ENCODE measurements at regions not wholly inside any gene's neighbourhood (a gene's known extent, or its start where the extent isn't known, plus 50 kb on each side); places are given as distances from the start of the nearest gene placed in this dataset.
"Not testable (repeated sequence)": the region's sequence is repeated elsewhere in the genome, so short reads cannot be mapped to it uniquely, and the experiment has no call there.

DNA sequence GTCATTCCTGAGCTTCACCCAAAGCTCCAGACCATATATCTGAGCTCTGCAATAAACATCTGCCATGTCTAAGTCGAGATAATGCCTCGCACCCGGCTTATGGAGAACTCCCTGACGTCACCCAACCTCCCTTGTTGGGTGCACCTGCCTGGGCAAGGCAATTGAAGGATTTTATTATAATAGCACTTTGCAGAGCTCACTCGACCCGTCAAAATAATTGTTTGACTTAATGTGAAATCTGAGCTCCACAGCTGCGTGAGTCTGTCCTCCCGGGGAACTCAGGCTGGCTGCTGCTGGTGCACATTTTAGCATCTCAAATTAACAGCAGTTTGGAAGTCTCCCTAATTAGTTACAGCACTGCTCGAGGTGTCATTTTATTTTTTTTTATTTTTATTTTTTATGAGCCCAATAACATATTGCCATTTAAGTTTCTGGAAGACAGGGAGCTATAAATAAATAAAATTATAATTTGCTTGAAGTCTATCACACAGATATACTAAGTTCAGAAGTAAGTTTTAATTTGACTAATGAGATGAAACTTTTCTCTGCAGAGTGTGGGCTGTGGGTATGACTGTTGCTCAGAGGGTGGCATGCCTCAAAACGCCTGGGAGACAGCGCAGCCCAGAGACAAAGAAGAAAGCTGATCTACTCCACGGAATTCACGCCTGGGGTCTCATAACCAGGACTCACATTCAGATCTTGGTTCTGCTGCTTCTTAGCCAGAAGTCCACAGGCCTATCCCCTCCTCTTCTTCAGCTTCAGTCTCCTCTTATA, 401.4 kb upstream of the C16orf82 start:
- DNase-seq = peak; percentile 51

DNA sequence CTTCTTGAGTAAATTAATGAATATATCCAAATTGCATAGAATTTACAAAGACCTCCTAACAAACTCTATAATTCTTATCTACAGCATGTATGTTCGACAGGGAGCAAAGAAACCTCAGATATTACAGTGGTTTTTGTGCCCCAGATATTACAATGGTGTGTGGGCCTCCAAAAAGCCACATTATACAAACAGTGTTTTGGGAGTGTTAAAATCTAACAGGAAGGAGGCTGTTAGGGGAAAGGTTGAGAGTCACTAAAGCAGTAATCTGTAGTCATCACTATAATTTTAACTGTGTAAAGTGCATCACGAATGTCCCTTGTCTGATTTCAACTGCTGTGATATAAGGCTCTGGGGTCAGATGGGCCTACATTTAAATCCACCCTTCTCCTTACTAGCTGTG, 400.2 kb upstream of the C16orf82 start:
- no peak for DNase-seq

DNA sequence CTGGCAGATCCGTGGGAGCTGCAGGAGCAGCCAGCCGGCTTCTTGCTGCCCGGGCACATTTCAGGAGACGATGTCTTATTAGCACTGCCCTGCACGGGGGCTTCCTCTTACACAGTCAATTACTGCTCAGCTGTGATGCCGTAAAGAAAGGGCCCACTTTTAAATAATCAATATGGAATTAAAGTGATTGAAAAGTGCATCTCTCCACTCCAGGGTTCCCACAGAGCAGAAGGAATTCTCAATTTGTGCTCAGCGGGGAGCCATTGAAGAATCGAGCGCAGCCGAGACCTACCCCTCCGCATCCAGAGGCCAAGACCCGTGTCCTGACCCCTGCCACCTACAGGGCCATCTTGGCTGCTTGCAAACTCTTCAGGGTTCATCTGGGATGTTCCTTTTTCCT, 399.4 kb upstream of the C16orf82 start:
- DNase-seq = no peak

DNA sequence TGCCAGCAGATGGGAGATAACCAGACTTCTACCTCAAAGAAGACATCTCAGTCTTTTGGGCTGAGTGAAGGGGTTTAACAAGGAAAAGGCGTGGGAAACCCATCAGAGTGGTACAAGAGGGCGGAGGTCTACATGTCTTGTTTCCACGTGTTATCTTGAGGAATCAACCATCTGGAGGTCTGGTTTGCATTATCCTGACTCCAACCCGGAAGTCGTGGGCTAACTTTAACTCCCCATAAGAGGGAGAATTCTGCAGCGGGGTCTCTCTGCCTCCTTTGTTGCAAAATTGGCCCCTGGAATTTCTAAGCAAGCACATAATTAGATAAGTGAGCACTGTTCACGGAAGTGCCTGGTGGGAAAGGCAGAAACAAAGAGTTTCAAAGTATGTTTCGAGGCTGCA, 398.7 kb upstream of the C16orf82 start:
- DNase-seq = no peak

DNA sequence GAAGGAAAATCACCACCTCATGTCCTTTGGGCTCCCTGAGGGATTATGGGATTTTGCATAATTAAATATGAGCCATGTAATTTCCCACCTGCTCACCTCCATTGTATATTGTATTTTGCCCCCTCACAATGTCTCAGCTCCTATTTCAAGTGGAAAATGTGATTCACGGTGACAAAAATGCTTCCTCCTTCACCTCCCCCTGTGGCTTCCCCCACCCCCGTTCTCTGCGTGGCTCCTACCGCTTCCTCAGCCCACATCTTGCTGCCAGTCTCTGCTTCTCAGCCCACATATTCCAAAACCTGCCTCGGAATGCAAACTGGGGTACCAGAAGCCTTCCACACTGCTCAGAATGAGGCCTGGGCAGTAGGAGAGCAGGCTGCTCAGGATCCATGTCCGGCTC, 394.5 kb upstream of the C16orf82 start:
- DNase-seq = no peak

DNA sequence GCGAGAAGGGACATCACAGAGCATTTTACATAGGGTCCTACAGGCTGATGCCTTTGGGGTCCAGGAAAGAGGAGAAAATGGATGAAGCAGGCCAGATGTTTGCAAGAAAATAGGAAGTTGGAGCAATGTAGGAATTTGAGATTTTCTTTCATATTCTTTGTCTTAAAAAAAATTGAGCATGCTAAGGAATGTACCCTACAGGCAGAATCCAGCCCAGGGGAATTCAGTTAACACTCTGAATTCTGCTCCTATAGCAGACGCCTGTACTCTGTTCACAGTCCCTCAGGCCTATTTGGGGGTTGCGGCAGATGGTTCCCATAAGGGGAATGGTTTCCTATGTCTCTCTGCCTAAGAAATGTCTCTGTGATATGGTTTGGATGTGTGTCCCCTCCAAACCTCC, 393.7 kb upstream of the C16orf82 start:
- DNase-seq = no peak

DNA sequence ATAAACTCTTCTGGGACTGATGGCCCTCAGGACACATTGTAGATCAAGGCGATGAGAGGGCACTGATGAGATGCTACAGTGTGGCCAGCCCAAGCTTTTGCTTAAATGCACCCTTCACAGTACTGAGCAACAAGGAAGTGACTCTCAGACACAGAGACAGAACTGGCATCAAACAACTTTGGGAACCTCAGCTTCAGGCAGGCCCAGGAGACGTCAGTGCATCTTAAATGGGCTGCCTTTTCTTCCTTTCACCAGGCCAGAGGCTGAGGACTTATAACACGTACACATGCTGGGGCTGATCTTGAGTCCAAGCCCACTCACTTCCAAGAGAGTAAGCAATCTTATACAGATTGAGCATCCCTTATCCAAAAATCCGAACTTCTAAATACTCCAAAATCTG, 386.1 kb upstream of the C16orf82 start:
- no peak for DNase-seq

DNA sequence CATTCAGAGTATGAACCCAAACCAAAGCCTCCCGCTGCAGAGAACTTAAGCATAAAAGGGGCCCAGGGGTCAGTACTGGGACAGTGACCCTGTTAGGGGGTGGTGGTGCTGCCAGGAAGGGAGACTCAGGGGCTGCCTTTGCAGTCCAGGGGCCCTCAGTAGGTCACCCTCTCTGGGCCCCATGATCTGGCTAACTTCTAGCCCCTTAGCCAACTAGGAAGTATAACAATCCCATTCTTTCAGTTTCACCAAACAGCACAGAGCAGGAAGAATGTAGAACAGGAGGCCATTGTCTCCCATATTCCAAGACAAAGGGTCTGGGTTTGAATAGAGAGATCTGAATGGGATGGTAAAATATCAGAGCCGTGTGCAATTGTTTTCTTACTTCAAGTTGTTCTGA, 378.6 kb upstream of the C16orf82 start:
- no peak for DNase-seq

DNA sequence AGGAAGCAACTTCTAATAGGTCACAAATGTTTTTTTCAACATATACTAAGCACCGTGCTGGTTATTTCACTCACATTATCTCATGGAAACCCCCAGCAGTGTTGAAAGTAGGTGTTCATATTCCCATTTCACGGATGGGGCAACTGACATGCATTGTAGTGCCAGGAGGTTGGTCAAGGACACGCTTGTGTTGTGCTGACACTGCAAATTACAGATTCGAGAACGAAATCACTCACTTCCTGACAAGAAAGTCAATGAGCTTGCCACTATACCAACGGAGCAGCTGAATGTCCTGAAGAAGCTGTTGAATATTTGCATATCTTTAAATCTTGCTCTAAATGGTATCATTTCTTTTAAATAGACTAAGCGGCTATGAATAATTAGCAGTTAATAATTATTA, 378.0 kb upstream of the C16orf82 start:
- DNase-seq = no peak

DNA sequence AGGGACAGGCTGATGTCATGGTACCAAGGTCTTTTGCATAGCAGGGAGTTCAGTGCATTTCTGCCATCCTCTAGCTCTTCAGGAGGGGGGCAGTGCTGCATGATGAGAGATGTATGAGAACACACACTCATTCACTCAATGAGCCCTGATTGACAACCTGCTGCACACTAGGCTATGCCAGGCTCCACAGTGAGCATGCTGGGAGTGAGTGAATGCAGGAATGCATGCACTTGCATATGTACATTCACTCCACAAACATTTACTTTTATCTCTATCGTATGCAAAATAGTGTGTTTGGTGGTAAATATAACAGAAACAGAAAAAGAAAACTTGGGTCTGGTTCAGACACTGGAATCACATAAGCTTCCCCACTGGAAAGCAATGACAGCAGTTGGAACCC, 374.1 kb upstream of the C16orf82 start:
- no peak for DNase-seq

DNA sequence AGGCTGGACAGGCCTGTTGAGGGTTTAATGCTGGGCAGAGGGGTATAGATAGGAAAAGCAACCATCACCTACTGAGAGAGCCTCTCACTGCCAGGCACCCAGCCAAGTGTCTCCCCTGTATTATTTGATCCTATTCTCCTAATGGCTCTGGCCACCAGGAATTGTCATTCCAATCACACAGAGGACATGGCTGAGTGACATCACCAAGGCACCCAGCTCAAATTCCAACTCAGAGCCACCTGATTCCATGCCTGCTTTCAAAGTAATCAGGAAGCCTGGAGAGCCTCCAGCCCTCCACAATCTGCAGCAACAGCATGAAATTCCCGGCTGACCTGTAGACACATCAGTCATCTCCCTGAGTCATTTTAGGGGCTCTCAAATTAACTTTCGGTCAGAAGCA, 368.9 kb upstream of the C16orf82 start:
- no peak for DNase-seq

DNA sequence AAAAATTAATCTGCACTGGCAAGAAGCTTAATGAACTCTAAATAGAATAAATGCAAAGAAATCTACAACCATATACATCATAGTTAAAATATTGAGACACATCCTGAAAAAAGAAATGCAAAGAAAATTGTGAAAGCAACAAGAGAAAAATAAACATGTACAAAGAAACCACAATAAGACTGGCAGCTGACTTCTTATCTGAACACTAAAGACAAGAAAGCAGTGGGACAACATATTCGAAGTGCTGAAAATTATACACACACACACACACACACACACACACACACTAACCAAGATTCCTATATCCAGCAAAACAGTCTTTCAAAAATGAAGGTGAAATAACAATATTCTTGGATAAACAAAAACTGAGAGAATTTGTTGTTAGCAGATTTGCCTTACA, 366.5 kb upstream of the C16orf82 start:
- no peak for DNase-seq

DNA sequence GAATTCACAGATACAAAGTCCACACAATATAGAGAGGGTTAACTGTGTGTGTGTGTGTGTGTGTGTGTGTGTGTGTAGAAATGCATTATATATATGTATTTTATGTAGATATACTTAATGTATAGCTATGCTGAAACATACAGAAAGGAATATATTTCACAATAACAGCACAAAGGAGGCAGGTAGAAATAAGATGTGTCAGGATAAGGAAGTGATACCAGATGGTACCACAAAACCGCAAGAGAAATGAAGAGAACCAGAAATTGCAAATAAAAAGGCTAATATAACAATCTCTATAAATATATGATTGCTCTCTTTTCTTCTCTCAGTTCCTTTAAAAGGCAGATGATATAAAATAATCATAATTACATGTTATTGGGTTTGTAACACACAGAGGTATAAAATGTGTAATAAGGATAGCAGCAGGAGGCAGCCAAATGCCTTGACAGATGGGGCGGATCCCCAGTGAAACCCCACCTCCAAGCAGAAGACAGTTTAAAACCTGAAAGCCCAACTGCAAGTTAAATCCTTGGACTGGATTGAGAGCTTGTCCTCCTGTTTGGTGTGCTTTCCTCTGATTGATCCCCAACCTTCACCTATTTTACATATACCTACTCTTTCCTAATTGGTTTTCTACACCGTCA, 365.4 kb upstream of the C16orf82 start:
- DNase-seq = no peak

DNA sequence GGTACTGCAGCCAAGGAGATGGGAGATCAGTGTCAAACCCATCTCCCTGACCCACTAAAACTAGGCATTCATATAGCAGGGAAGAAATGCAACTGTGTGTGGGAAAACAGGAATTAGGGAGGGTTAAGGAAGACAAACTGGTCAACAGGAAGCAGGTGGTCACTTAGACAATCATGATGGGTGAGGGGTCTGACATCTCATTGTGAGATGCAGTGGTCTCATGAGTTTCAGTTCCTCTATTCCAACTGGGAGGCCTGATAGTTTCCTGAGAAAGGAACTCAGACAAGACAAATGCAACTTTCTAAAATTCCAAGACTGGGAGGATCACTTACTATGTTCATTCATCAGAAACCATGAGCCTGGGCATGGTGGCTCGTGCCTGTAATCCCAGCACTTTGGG, 361.4 kb upstream of the C16orf82 start:
- DNase-seq = no peak

DNA sequence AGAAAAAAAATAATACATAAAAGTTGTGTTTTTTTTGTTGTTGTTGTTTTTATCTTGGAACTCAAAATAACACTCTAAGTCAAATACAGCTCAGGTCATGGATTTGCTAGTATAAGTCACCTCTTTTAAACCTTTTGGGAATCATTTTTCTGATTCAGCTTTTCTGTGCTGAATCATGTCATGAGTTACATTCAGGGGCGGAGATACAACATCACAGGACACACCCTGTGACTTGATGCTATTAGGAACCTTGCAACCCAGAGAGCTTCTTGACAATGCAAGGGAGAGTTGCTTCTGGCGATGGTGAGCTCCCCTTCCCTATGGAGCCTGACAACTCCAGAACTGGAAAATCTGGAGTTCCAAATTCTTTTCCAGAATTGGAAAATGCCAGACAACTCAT, 358.3 kb upstream of the C16orf82 start:
- DNase-seq = no peak

DNA sequence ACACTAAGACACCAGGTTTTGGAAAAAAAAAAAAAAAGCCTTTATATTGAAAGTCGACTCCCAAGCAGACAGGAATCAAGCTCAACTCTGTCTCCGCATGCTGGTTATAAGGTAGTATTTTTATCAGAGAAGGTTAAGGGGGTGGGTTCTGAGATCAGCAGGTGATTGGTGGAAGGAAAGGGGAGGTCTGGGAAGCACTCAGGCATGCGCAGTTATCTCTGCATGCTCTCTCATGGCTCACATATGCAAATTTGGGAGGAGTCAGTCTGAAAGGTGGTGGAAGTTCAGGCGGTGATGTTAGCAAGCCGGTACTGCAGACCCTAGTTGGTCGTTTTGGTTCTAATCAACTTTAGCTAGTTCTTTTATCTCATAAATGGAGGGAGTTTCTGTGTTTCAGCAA, 357.6 kb upstream of the C16orf82 start:
- DNase-seq = no peak

DNA sequence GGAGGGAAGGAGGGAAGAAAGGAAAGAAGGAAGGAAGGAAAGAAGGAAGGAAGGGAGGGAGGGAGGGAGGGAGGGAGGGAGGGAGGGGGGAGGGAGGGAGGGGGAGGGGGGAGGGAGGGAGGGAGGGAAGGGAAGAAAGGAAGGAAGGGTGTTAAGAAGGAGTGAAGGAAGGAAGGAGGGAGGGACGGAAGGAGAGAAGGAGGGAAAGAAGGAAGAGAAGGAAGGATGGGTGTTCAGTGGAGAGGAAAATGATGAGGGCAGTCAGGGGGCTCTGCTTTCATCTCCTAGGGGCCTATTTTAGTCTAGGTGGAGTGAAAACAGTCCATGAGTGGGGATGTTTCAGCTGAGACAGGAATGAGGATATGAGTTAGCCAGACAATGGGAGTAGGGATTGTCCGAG, 357.0 kb upstream of the C16orf82 start:
- no peak for DNase-seq

DNA sequence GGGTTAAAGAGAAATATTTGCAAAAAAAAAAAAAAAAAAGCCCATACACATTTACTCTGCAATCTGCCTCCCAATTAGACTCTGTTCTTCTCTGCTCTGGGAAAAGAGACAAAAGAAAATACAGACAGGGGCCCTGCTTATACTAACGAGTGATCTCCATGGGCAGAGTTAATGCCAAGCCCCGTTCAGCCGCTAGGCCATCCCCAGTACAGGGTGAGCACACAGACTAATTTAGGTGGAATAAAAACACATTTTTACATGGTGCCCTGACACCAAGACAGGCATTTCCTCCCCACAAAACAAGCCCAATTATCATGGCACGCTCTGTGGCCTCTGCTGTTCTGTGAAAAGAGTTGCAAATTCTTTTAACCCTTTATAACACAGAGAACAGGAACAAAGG, 356.3 kb upstream of the C16orf82 start:
- DNase-seq = no peak

DNA sequence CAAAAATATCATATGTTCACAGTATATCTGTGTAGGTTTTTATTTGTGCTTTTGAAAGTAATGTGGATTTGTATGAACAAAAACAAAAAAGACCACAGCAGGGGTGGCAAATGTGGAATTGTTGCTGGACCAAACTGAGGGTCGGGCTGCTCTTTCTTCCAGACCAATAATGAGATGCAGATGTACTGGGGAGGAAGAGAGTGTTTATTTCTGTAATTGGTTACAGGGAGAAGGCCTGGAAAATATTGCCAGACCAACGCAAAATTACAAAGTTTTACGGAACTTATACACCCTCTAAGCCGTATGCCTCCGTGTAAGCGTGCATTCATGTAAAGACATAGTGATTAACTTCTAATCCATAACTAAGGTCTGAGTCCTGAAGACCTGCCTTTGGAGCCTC, 353.9 kb upstream of the C16orf82 start:
- no peak for DNase-seq

DNA sequence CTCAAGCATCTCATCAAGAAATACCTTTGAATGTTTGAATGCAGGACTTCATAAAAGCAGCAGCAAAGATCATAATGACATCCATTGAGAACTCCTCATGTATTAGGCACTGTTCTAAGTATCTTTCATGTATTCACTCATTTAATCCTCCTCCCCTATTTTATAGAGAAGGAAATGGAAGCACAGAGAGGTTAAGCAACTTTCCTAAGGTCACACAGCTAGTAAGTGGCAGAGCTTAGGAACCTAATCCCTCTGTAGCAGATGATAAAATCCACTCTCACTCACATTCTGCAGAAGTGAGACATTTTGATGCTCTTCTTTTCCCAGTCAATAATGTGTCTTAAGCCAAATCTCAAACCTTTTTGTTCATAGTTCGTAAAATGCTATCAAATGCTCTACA, 350.8 kb upstream of the C16orf82 start:
- DNase-seq = no peak

DNA sequence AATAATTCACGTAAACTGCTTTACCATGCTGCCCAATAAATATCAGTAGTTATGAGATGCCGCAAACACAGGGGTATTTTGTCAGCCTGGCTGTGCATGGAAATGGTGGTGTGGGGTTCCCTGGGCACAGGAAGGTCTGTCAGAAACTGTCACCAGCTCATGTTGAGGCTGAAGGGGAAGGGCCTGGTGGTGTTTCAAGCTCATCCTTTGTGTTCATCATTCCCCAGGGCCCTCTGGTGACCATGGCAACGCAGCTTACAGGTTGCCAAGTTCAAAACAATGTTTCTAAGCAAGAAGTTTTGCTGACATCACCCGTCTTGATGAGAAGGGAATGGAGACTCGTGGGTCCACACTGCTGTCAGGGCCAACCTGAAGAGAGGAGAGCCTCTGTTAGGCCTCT, 348.9 kb upstream of the C16orf82 start:
- DNase-seq = no peak

DNA sequence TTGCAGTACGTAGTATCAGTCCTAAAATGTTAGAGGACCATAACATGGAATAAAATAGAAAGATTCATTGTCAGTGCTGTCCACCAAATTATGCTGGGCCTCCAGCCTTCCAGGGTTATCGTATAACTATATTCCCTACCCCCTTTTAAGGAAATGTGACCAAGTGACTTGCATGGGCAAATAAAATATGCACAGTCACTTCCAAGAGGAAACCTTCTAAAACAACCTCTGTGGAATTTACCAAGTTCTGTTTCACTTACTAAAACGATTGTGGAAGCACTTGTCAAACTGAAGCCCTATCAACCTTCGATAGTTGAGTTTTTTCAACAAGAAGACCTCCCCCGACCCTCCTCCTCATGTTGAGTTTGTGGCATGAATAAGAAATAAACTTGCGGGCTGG, 345.4 kb upstream of the C16orf82 start:
- no peak for DNase-seq

DNA sequence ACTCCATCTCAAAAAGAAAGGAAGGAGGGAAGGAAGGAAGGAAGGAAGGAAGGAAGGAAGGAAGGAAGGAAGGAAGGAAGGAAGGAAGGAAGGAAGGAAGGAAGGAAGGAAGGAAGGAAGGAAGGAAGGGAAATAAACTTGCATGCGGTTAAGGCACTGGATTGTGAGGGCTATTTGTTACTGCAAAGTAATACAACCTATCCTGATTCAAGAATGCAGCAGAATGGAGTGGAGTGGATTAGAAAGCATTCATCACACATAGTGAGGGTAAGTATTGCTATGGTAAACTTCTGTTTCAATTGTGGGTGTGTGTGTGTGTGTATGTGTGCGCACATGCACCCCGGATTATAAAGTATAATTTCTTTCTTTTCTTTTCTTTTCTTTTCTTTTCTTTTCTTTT, 344.8 kb upstream of the C16orf82 start:
- DNase-seq = not testable (repeated sequence)

DNA sequence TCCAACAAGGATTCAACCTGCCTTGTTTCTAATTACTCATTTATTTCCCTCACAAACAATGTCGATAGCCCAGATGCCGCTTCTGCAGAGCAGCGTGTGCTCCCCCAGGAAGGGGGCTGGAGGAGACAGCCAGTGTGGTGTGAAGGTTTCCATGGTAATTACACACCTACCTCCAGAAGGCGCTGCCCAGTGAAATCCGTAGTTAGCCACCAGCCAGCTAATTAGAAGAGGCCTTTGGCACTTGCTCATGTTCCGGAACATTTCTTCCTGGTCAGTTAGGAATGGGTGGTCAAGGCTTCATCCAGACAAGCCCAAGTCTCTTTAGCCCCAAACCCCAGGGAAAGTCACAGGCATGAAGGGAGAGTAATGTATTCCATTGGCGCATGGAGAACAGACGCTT, 342.5 kb upstream of the C16orf82 start:
- DNase-seq = no peak

DNA sequence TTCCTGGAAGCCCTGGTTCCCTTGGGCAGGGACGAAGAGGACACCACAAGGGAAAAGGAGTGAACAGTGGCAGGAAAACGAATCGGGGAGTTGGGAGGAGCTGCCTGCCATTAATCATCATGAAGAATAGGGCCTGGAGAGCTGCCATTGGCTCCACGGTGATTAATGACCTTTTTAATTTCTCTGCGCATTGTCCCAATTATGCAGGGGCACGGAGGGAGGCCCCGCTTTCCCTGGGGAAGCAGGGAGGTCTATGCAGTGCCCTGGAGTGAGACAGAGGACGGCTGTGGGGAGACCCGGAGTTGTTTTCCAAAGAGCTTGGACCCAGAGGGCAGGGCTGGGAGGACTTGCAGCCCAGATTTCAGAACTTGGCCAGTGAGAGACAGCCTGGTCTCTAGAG, 338.9 kb upstream of the C16orf82 start:
- DNase-seq = no peak
